Stimulated activated CD4-positive, alpha-beta T cell treated with anti-CD3 and anti-CD28 coated beads, TNF-alpha, amount 100 ng/mL, for 1 hour (primary cell): ENCODE measurements at regions not wholly inside any gene's neighbourhood (a gene's known extent, or its start where the extent isn't known, plus 50 kb on each side); places are given as distances from the start of the nearest gene placed in this dataset.
"Not testable (repeated sequence)": the region's sequence is repeated elsewhere in the genome, so short reads cannot be mapped to it uniquely, and the experiment has no call there.

ENCODE experiments used
- DNase-seq, 3 donors: peaks; one replicate each; pipeline ENCODE4 v3.0.0-alpha.2; 2020; ENCODE audit warnings: low read depth in 3 of 3, low spot score in 1 of 3

GRCh38 chr2:11950896-11951295 is 204.5 kb downstream of the LPIN1 start:
- no peak for DNase-seq

GRCh38 chr2:11951492-11951891 is 205.1 kb downstream of the LPIN1 start:
- DNase-seq: not testable (repeated sequence)

- no peak for DNase-seq
These were observed 206.8 kb downstream of the LPIN1 start for GRCh38 chr2:11953258-11953657.

DNA sequence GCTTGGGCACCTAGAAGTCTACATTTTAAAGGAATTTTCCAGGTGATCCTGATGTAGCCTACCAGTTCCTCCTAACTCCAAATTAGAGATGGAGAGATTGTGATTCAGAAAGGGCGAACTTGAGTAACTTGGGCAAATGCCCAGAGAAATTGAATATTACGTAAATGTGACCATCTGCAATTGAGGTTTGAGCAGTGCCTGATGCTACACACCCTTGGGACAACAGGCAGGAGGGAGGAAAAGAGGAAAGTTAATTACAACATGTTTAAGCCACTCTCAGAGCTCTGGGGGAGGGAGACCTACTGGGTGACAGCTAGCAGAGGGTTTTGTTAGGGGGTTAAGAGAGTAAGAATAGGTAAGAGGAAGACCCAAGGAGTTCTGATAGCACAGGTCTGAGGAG is 208.9 kb downstream of the LPIN1 start:
- DNase-seq: no peak

DNA sequence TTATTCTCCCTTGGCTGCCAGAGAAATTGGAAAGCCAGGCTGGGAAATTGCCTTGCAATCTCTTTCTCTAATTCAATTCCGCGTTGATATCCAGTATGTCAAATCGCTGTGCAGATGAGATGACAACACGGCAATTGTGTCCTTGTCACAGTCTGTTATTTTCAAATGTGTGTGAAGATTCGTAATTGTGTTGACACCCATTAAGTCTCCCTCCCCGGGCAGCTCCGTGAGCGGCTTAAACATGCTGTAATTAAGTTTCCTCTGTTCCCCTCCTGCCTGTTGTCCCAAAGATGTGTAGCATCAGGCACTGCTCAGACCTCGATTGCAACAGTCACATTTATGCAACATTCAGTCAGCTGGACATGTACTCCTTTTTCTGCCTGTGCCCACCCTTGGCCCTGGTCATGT is 209.5 kb downstream of the LPIN1 start:
- DNase-seq: no peak

GRCh38 chr2:11962707-11963328 is 216.4 kb downstream of the LPIN1 start:
- no peak for DNase-seq

- no peak for DNase-seq
These were observed 217.5 kb downstream of the LPIN1 start for GRCh38 chr2:11963966-11964365.

DNA sequence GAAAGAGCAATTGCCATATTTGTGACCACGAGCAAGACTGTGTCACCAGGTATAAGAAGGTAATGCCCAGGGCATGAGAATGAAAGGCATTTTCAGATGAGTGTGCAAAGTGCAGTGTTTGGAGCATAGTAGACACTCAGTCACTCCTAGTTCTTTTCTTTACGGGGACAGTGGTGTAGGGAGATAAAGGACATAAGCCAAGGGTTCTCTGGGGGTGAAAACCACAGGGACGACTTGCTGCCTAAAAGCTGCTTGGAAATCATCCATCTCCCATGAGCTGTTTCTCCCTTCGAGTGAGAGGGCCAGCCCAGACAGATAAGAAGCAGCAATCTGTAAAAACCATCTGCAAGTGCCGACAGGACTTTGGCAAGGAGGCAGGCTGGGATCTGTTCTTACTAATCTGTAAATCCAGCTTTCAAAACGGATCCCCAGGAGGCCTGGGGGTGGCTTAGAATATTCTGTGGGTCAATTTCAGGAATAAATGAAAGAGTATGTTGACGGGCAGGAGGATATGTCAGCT is 221.6 kb downstream of the LPIN1 start:
- no peak for DNase-seq

DNA sequence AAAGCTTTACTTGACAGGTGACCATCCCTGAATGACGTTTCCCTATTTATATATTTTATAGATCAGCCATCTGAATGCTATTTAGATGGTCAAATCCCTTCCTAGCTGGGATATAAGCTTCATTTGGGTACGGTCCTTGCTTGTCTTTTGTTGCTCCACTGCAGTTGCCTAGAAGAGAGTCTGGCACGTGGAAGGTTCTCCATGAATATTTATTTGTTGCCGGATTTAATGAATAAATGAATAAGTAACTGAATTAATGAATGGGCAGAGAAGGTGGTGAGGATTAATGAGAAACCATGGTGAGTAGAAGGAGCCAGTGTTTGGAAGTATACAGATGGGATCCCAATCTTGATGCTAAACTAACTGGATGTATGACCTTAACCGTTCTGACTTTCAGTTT is 222.1 kb downstream of the LPIN1 start:
- no peak for DNase-seq

DNA sequence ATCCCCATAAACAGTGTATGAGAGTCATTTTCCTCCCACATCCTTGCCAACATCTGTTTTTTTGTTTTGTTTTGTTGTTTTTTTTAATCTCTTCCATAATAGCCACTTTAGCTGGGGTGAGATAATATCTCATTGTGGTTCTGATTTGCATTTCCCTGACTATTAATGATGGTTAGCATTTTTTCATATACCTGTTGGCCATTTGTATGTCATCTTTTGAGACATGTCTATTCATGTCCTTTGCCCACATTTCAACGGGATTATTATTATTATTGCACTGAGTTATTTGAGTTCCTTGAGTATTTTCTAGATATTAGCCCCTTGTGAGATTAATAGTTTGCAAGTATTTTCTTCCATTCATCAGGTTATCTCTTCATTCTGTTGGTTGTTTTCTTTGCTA is 223.3 kb downstream of the LPIN1 start:
- no peak for DNase-seq

- DNase-seq: no peak
These were observed 228.1 kb downstream of the LPIN1 start for GRCh38 chr2:11974573-11974972.

DNA sequence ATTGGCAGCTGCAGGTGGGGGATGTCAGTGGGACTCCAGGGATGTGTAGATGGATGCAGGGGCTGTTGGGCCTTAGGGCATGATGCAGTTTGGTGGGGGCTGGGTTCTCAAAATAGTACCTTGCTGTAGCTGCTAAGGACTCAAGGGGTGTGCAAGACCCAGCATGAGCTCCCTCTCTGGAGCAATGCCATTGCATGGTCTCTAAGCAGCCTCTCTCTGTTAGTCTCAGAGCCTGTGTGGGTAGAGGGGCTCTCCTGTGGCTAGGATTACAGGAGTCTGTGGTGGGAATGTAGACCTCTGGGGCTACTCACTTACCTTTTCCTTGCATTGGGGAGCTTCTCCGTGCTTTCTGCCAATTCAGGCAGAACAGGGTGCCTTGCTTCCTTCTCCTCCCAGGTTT is 228.9 kb downstream of the LPIN1 start:
- DNase-seq: no peak

- no peak for DNase-seq
These were observed 229.6 kb downstream of the LPIN1 start for GRCh38 chr2:11976073-11976472.

DNA sequence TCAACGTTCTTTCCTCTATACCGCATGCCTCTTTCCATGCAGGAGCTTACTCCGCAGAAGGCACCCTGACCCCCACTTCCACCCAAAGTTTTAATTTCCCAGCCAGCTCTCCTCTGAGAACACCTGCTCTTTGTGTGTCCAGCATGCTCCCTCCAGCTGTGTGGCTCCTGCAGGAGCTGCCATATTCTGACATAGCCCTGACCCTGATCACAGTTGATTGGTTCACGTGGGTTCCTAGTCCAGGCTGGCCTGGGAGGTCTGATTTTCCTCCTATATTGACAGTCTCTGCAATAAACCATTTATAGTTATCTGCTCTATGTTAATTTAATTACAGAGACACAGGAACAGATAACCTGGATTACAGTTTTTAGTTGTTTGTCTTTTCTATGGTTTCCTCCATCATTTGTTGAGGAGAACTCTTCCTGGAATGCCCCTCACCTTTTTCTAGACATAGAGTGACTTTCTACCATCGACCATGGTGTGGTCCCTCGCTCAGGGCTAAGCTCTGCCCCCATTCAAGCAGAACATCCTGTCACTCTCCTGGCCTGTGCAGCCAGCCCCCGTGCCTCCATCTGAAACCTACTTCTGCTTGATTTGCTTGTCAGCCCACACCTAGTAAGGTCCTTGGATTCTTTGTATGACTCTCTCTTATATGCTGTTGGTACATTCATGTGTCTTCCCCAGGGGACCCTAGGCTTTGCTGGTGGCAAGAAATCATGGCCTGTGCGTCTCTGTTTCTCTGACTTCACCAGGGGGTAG is 231.5 kb downstream of the LPIN1 start:
- no peak for DNase-seq

GRCh38 chr2:11980809-11981208 is 234.4 kb downstream of the LPIN1 start:
- DNase-seq: no peak

- no peak for DNase-seq
These were observed 237.0 kb downstream of the LPIN1 start for GRCh38 chr2:11983401-11983800.

GRCh38 chr2:11983870-11984269 is 237.4 kb downstream of the LPIN1 start:
- DNase-seq: no peak

DNA sequence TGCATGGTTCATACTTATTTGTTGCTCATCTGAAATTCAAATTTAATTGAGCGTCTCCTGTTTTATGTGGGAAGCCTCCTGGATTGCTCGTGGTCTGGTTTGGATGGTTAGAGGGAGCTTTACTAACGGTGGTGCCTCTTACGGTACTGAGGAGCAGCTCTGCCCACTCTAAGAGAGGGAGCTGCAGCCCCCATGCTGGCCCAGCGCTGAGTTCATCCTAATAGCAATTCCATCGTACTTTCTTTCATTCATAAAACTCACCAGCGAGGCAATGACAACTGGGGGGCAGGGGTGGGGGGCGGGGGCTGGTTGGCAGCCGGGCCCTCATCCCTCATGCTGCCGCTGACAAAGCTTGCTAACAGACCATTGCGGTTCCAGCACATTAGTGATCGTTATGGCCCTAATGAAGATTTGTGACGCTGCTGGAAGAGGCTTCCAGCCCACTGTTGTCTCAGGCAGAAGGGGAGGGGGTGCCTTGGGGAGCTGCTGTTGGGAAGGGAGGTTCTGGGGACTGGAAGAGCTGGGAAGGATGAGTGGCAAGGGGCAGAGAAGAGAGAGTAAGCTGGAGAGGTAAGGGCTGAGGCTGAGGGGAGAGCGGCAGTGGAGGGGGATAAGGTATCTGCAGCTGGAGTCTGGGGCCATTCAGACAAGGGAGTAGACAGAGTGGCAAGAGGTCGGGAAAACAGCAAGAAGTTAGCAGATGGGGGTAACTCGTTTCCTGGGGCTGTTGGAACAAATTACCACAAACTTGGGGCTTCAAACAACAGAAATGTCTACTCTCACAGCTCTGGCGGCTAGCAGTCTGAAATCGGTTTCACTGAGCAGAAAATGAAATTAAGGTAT is 238.1 kb downstream of the LPIN1 start:
- DNase-seq: no peak

DNA sequence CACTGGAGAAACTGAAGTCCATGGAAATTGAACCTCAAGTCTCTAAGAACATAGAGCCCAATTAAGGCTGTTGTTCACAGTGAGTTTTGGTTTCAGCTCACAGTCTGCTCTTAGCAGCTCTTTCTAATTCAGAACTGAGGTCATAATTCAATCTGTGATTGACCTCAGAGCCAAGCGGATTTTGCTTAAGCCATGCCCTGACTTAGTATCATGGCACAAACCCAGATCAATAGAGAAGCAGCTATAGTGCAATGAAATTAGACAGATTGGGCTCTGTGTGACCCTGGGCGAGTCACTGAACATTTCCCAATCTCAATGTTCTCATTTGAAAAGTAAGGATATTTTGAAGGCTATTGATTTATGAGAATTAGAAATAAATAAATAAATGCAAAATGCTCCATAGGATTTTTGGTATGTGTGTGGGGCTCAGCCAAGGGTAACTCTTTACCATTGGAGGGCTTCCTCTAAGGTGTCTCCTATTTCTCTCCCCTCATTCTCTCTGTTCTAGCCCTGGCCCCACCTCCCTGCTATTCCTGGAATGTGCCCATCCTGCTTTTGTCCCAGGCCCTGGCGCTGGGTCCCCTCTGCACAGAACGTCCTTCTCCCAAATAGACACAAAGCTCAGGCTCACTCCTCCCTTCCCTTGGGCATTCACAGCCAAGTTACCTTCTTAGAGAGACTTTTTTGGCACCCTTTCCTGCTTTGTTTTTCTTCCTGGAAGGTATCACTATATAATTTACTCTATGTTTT is 239.6 kb downstream of the LPIN1 start:
- DNase-seq: no peak

GRCh38 chr2:11987151-11987550 is 240.7 kb downstream of the LPIN1 start:
- DNase-seq: no peak

DNA sequence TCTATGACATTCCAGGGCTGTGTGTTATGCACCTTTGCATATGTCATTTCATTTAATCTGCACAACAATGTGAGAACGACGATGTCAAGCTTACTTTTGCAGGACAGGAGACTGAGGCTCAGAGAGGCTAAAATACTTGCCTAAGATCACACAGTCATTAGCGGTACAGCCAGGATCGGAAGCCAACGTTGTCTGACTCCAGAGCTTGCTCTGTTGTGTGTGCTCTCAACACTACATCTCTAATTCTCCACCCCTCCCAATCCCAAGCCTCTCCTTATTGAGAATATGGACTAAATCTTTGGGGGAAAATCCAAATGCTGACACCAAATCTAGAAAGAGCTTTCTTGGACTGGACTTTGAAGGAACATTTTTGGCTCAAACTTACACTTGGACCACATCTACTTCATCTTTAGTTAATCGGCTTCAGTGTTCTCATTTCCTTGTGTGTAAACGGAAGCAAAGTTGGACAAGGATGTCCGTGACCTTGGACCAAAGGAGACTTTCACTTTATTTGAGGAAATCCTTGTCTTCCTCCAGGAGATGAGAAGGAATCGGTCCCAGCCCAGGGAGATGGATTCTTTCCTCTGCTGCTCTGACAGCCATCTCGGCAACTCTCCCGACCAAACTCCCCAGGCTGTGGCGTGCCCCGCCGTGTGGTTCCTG is 242.4 kb downstream of the LPIN1 start:
- DNase-seq: no peak
